KG1 (cell line): ENCODE measurements at regions not wholly inside any gene's neighbourhood (a gene's known extent, or its start where the extent isn't known, plus 50 kb on each side); places are given as distances from the start of the nearest gene placed in this dataset.
"Not testable (repeated sequence)": the region's sequence is repeated elsewhere in the genome, so short reads cannot be mapped to it uniquely, and the experiment has no call there.

ENCODE experiments used
- DNase-seq: peaks from one replicate; lab custom pipeline; 2025; lab: John Stamatoyannopoulos, UW

DNA sequence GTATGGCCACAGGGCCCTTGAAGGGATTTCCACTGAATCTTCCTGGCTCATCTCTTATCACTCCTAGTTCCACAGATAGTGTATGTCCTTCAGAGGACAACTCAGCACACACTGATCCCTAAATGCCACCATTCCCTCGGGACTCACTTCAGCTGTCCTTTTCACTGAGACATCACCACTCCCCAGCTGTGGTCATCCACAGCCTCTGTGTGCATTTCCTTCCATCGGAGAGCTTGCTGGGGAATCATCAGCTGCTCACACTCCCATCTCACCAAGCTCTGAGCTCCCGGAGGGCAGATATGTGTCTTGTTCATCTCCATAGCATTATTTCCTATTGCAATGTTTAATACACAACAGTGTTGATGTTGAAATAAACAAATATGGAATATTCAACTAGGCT lies 759.5 kb downstream of the RNF144A start:
- no peak for DNase-seq

DNA sequence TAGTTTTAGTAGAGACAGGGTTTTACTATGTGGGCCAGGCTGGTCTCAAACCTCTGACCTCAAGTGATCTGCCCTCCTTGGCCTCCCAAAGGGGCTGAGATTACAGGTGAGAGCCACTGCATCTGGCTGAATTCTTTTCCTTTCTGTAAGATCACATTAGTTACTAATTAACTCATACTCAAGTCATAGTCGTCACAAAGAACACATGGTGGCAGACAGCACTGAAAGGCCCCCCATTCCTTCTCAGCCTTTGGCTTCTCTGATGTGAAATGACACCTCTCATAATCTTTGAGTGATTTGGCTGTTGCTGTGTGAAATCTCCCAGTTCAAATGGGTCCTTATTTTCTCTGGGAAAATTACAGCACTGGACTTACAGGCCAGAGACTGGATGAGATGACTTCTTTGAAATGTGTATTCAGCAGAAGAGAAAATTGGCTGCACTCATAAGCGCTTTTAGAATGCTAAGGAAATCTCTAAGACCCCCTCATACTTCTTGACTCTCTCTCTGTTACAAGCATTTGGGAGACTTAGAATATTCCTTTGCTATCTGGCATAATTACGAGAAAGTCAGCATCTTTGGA lies 764.8 kb downstream of the RNF144A start:
- no peak for DNase-seq

DNA sequence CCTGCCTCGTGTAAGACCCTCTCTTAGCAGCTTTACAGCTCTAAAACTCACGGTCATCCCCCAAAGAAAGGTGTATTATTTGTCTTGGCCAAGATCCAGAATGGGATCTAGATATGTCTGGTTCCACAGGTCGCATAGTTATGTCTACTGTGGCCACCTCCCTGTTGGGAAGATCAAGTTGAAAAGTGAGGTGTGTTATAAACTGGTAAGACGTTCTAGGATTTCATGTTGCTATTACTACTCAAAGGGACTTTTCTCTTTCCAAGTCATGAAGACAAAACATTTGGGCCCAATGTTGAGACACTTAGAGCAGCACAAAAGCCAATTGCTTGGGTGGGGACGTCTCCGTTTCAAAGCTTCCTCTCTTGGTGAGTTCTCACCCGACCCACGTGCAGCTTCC lies 766.0 kb downstream of the RNF144A start:
- DNase-seq, result no peak

DNA sequence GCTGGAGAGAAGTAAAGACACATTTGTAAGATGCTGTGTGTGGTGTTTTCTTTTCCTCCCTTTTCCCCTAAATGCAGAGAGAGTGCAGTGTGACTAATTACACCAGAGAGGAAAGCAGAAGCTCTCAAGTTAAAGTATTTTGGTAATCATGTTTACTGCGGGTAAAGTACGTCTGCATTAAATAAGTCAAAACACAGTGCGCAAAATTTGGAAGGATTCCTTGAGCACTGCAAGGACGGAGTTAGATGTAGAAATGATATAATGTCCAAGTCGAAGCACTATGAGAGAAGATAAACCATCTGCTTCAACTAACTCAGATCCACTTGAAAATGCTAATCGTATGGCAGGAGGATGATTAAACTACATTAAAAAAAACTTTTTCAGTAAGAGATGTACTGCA lies 766.5 kb downstream of the RNF144A start:
- no peak for DNase-seq

DNA sequence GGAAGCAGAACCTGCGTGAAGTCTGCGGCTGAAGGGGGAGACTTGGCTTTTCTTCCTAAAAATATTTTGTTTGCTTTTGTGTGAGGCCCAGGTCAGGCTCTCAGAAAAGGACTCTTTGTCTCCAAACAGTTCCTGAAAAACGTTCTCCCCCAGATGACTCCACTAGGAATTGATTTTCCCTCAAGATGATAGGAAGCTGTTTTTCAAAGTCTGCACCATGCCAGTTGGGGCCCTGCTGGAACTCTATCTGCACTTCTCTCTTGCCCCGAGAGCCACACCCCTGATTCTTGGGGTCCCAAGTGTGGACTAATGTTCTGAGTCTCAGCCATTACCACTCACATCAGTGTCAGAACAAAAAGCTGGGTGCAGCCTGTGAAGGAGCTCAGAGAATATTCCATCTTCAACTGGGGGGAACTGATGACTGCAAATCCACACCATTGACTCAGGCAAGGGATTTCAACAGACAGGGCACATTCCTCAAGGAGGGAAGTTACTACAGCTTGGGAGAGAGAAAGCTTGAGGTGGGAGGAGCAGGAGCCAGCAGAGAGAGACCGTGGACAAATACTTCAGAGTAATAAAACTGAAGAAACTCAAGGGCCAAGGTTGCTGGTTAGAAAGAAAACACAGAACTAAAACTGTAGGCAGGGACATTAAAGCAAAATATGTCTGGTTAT lies 768.3 kb downstream of the RNF144A start:
- no peak for DNase-seq

DNA sequence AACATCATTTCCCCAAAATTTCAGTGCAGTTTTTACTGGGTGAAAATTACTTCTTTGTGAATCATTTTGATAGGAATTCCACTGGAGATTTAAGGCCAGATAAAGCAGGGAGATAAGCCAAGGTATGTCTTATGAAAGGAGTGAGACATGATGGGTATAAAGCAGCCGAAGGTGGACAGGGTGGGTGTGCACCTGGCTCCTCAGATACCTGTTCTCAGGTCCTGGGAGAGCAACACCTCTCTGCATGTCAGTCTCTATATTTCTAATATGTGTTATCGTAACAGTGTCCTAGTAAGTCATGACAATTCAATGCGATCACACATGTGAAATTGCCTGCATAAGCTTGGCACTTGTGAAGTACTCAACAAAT lies 768.8 kb downstream of the RNF144A start:
- DNase-seq, result no peak

DNA sequence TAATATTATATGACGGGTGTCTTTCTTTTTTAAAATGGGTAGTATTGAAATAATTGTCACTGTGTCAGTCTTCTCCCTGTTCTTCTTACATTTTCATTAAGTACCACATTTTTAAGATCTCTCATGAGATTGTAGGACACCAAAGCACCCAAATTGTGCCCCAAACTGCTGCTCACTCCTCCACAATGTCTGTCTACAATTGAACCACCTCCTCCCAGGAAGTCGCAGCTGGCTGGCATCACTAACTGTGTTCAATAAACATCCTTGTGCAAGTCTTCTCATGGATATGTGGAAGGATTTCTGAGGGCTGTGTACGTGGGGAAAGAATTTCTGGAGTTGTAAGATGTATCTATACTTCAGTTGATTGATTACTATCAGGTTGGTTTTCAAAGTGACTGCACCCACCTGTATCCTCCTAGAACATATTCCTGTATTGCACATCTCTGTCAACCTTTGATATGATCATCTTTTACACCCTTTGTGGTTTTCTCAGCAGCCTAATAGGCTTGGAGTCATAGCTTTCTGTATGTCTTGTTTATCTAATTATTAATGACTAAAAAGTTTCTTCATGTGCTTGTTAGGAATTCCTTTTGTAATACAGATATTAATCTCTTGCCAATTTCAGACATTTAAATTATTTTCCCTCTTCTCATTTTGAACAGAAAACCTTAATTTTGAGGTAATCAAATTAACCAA lies 774.9 kb downstream of the RNF144A start:
- no peak for DNase-seq

DNA sequence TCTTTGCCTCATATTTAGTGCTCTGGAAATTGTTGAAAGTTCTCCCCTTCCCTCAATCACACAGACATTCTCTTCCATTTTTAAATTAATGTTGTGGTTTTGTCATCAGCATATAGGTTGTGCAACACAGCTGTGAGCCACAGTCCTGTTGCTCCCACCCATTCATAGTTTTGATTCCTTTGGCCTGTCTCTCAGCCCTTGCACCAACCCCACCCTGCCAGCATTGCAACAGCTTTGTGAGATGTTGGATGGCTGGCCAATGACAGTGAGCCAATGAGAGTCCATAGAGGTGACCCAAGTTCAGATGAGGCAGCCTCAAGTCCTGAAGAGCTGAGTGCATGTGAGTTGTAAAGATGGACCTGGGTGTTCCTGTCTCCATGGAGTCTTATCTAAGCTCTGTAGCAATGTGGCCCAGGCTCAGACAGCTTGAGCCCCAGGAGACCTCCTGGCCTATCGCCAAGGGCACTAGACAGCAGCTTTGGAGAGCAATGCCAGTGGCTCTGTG lies 775.5 kb downstream of the RNF144A start:
- no peak for DNase-seq

DNA sequence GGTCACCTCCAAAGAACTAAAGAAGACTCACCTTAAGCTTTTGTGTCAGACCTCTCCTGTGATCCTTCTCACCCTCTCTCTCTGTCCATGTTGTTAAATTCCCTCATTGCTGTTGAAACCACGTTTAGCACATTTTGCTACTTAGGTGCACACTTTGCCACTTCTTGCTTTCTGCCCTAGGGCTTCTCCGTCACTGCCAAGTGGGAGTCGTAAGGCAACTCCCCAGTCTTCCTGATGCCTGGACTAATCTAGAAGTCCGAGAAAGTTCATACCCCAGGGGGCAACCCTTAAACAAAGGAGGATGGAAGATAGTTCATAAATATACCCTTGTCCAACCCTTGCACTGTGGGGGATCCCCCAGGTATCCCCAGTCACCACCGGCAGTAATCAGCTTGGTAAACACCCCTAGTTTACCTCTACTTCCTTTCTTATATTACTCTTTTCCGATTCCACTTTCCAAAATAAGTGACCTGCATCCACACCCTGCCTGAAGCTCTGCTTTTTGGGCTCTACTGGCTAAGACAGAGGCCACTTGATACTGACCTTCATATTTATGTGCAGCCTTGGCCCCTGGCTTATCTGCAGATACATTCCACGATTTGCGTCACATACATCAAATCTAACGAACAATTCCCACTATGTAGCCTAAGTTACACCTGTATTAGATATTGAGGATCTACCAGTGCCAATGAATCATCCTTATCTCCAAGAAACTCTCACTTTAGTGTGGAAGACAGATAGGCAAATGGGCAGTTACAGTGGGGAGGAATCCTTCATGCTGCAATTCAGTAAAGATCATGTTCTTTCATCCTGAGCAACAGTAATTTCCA lies 776.2 kb downstream of the RNF144A start:
- DNase-seq, result no peak

DNA sequence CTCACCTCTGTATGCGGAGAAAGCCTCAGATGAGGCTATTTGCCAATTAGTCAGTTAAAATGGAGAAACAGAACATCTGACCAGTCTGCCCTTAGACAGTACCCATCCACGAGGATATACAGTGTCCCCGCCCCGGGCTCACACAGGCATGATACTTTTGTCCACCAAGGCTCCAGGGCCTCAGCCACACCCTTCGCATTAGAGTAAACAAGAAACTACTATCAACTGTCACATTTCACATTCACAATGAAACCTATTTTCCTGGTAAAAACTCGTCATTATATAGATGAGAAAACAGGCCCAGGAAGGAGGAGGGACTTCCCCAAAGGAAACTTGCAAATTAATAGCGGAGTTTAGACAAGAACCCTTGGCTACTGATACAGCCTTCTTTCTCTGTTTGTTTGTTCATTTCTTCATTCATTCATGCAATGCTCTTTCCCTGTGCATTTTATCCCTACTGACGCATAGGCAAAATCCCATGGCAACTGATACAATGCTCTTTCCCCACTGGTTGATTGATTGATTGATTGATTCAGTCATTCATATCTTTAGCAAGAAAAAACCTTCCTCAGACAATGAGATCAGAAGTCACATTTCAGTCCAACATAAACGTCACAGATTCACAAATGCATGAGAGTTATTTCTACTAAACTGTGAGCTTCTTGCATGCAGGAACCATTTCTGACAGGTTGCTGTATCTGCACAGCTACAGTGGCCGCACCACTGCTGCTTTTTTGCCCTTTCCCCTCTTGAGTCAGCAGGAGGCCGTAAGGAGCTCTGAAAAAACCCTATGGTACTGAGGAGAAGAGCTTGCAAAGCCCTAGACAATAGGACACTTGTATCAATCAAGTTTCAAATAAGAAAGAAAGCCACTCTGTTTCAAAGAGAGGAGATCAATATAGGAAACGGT lies 777.1 kb downstream of the RNF144A start:
- DNase-seq, result no peak

DNA sequence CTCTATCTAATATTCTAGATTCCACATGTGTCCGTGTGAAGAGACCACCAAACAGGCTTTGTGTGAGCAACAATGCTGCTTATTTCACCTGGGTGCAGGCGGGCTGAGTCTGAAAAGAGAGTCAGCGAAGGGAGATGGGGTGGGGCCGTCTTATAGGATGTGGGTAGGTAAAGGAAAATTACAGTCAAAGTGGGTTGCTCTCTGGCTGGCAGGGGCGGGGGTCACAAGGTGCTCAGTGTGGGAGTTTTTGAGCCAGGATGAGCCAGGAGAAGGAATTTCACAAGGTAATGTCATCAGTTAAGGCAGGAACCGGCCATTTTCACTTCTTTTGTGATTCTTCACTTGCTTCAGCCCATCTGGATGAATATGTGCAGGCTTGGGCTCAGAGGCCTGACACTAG lies 779.3 kb downstream of the RNF144A start:
- DNase-seq, result not testable (repeated sequence)

DNA sequence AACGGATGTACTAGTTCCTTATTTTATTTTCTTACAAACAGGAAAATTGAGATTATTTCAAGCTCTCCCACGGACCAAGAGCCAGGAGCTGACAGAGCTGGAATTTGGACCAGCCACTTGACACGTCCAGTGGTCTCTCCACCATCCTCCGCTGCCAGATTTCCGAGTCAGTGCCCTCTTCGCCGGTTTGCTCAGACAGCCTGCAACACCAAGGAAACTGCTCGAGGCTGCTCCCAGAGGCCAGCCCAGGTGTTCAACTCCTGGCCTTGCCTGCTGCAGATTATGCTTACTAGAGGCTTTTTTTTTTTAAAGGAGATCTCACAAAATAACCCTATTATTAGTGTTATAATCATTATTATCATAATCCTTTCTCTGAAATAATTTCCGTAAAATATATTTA lies 779.8 kb downstream of the RNF144A start:
- no peak for DNase-seq

DNA sequence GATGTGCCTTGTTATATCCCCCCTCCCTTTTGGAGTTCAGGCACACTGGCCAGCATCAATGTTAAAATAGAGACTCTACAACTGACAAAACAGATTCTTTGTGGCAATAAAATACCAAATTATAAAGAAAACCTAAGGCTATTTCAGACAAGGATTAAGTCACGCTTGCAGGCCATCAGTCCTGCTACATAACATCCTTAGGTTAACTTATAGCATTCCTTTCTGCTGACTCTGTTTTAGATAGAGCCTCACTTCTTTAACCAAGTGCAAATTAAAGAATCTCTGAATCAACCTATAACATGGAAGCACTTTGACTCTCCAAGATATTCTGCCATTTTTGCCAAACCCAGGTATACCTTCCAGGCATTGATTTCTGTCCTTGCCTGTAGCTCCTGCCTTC lies 784.6 kb downstream of the RNF144A start:
- DNase-seq, result no peak

DNA sequence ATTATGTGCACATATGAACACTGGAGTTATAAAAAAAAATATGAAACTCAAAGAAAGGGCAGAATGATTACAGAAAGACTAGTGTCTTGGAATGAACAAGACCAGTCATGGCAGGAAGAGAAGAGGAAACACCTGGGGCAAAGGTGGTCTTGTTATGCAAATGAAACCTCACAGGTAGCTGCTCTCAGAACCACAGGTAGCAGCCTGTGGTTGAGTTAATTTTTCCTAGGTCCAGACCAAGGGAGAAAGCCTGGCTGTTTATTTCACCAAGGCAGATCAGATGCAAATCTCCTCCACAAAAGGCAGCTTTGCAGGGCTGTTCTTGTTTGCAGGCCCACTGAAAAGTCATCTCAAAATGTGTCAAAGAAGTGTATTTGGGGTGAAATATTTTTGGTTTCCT lies 785.8 kb downstream of the RNF144A start:
- DNase-seq, result no peak

DNA sequence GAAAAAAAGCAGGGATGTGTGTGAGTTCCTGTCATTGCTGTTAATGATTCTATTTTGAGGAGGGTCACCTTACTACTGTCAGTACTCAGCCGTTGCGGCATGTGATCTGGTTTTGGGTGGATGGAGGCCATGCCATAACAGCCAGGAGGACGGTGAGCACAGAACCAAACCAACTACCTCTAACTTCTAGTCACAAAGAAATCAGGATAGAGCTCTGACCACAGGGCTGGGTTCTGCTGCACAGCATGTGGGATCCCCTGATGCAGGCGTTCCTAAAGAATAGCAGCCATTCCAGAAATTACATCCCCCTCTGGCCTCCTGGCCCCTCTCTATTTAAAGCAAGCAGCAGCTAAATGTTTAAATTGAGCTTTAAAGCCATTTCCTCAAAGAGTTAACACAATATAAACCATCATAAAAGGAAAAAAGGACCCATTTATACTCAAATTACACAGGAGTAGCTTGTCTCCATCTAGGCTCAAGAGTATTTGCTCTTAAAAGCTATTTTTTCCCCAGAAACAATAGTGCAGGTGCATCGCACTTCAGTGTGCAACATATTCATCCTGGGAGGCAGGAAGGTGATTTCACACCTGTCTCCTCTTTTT lies 786.4 kb downstream of the RNF144A start:
- no peak for DNase-seq

DNA sequence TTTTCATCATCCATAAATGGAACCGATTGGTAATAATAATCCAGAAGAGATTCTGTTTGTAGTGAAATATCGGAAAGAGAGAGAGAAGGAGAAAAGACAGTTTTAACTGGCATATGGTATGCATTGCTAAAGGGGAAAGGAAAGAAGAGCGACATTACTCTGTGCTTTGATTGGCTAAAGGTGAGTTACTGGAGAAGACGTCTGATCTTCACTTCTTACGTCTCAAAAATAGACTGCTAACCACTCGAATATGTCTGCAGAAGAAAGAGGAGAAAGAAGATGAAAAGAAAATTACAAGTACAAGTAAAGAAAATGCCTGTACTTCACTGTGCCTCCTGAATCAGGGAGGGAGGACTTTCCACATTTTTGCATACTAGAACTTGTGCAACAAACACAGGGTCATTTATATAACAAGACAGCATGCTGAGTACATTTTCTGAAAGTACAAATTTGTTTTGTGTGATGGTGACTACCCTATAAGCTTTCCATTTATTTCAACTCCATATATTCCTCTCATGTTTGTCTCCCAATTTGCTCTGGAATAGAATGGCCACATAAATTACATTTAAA lies 787.2 kb downstream of the RNF144A start:
- no peak for DNase-seq

DNA sequence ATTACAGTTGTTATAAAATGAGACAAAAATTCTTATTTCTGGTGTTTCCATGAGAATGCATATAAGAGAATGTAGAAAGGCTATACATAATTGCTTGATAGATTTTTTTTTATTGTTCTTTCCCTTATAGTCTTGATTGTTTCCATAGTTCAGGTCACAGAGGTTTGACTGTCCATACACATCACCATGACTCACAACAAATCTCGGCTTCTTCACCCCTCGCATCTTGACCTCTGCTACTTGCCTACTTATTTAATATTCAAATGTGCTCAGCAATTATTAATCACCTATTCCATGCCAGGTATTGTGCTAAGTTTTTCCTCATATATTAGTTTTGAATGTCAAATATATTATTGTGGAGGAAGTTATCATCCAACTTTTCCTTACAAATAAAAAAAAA lies 789.6 kb downstream of the RNF144A start:
- no peak for DNase-seq

DNA sequence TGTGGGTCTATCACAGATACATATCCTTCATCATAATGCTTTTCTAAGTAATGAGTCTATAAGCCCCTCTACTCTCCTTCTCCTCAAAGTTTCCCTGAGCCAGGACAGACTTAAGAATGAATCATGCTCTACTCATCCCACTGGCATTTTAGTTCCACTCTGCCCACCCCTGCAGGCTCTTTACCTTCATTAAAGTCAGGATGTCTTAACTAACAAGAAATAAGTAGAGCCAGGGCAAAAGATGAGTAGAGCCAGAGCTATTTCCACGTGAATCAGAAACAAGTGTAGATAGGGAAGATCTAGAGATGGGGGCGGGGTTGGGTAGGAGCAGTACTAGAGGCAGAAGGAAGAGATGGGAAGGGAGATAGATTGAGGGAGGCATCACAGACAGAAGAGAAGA lies 790.5 kb downstream of the RNF144A start:
- no peak for DNase-seq

DNA sequence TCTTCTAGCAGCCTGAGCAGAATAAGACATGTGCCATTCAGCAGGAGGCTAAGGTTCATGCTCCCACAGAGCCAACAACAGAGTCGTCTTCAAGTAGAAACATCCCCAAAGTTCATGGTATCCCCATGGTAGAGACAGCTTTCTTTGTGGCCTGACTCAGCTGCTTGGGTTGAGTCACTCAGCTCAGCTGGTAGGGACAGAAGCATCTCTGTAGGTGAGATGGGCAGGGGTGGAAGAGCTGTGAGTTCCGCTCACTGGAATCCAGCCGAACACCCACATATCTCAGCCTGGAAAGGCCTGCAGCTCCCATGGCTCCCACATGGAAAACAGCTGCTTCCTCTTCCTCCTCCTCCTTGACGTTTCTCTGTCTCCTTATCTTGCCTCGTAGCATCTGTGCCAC lies 792.7 kb downstream of the RNF144A start:
- DNase-seq, result no peak

DNA sequence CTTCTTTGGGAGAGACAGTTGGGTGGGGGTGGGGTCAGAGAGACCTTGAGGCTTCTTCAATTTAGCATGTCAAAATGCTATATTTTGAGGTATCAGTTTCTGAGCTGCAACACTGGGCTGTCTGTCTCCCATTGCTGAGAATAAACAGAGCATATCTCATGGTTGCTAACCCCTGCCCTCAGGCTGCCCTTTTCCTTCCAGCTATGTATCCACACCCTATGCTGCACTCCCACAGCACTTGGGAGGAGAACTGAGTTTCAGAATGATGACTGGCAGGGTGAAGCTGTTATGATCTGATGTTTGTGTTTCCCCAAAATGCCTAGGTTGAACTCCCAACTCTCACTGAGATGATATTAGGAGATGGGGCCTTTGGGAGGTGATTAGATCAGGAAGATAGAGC lies 794.0 kb downstream of the RNF144A start:
- DNase-seq, result no peak

DNA sequence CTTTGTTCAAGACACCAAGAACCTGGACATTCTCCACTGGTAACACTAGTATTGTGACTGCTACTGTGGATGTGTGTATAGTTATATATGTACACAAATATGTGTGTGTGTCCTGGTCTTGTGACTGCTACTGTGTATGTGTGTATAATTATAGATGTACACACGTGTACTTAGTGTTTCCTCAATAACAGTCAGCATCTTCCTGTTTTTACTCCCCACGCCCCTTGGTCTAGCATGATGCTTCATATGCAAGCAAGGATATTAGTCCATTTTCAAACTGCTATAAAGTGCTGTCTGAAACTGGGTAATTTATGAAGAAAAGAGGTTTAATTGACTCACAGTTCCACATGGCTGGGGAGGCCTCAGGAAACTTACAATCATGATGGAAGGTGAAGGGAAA lies 802.7 kb downstream of the RNF144A start:
- no peak for DNase-seq
